ENCODE measurements at regions not wholly inside any gene's neighbourhood (a gene's known extent, or its start where the extent isn't known, plus 50 kb on each side); places are given as distances from the start of the nearest gene placed in this dataset.

GRCh38 chr4:19349416-19349815 lies 902.3 kb upstream of the SLIT2 start:
- H3K4me1 ChIP-seq, result no peaks in the 10 kb centered on the region
- H3K27ac ChIP-seq, result no peak overlapping the region
- 55 to 65% methylated on average over 1 of the region's 1 CpG for WGBS, 2 donors
- no peaks in the 10 kb centered on the region for H3K27me3 ChIP-seq
- no peaks in the 10 kb centered on the region for H3K9me3 ChIP-seq
- DNase-seq, result no peak
- intact Hi-C loops (cut with DNase I), result no loop called here
- no peak for TF ChIP-seq CTCF (IDR thresholded peaks at IDR 0.05)
- no peak overlapping the region for H3K4me3 ChIP-seq
- no peaks in the 10 kb centered on the region for H3K36me3 ChIP-seq

- no peaks in the 10 kb centered on the region for H3K27me3 ChIP-seq
- no peak overlapping the region for H3K27ac ChIP-seq
- no peaks in the 10 kb centered on the region for H3K4me1 ChIP-seq
- H3K9me3 ChIP-seq, result no peaks in the 10 kb centered on the region
- no peak for DNase-seq
- intact Hi-C loops (cut with DNase I), result no loop called here
- no peak overlapping the region for H3K4me3 ChIP-seq
- no peaks in the 10 kb centered on the region for H3K36me3 ChIP-seq
- TF ChIP-seq POLR2A (IDR thresholded peaks at IDR 0.05) (no peak), CTCF (IDR thresholded peaks at IDR 0.05) (no peak)
Measured at GRCh38 chr4:19348746-19349145, 903.0 kb upstream of the SLIT2 start.

- no peaks in the 10 kb centered on the region for H3K27me3 ChIP-seq
- TF ChIP-seq POLR2A (IDR thresholded peaks at IDR 0.05), result no peak
- no peak for TF ChIP-seq CTCF (IDR thresholded peaks at IDR 0.05)
- WGBS, 2 donors, result 81 to 85% methylated on average over 3 of the region's 3 CpGs
- DNase-seq, result no peak
- no peak overlapping the region for H3K4me3 ChIP-seq
- H3K27ac ChIP-seq, result no peak overlapping the region
- intact Hi-C loops (cut with DNase I), result no loop called here
- H3K36me3 ChIP-seq, result no peaks in the 10 kb centered on the region
- H3K9me3 ChIP-seq, result no peaks in the 10 kb centered on the region
- no peaks in the 10 kb centered on the region for H3K4me1 ChIP-seq
Measured at GRCh38 chr4:19346636-19347035, 905.1 kb upstream of the SLIT2 start.

GRCh38 chr4:19329631-19330030 lies 922.1 kb upstream of the SLIT2 start:
- intact Hi-C loops (cut with DNase I), result no loop called here
- Histone ChIP-seq H3K27ac (no peak overlapping the region), H3K27me3 (no peaks in the 10 kb centered on the region), H3K4me3 (no peak overlapping the region), H3K36me3 (no peaks in the 10 kb centered on the region), H3K9me3 (no peaks in the 10 kb centered on the region), H3K4me1 (no peaks in the 10 kb centered on the region)
- WGBS, 2 donors, result 68 to 75% methylated on average over 1 of the region's 1 CpG
- no peak for DNase-seq
- TF ChIP-seq POLR2A (IDR thresholded peaks at IDR 0.05) (no peak), CTCF (IDR thresholded peaks at IDR 0.05) (no peak)

- H3K4me1 ChIP-seq, result no peaks in the 10 kb centered on the region
- DNase-seq, result no peak
- no peaks in the 10 kb centered on the region for H3K9me3 ChIP-seq
- no peak overlapping the region for H3K27ac ChIP-seq
- H3K4me3 ChIP-seq, result no peak overlapping the region
- H3K27me3 ChIP-seq, result no peaks in the 10 kb centered on the region
- WGBS, 2 donors, result 42 to 50% methylated on average over 4 of the region's 4 CpGs
- intact Hi-C loops (cut with DNase I), result no loop called here
- H3K36me3 ChIP-seq, result no peaks in the 10 kb centered on the region
- TF ChIP-seq CTCF (IDR thresholded peaks at IDR 0.05), result no peak
- no peak for TF ChIP-seq POLR2A (IDR thresholded peaks at IDR 0.05)
Measured at GRCh38 chr4:19329077-19329476, 922.6 kb upstream of the SLIT2 start.

All from esophagus squamous epithelium (tissue), 5 donors.